K562 (cell line): ENCODE measurements at regions not wholly inside any gene's neighbourhood (a gene's known extent, or its start where the extent isn't known, plus 50 kb on each side); places are given as distances from the start of the nearest gene placed in this dataset.

Source experiments
- ATAC-seq: fragments of 200-7000 bp; cut with Tn5 transposase; 3 replicates; pipeline ENCODE4 v1.9.1; 2020; ENCODE audit warnings: moderate library complexity
- BruUV-seq: library from RNA; stranded (reverse); fragments of 400-500 nt; replicated peaks from 2 replicates; lab custom pipeline; 2021; lab: Mats Ljungman, UMichigan
- CTCF ChIA-PET: fragments of 300-600 bp; formaldehyde crosslinking; extraction: SDS; loops from one replicate; lab custom pipeline; 2021; ENCODE audit warnings: low intra/inter-chr PET ratio; lab: Yijun Ruan, JAX
- POLR2A ChIA-PET: fragments of 300-600, 350-650 bp; sonication (Branson Sonifier 250); formaldehyde crosslinking; extraction: SDS; loops from one replicate; lab custom pipeline; 2021; ENCODE audit warnings: antibody characterized with exemption, inconsistent platforms; lab: Yijun Ruan, JAX
- DNase-seq, 4 experiments: peaks; one replicate each; pipeline versions ENCODE4 v3.0.0 to v3.0.0-alpha.2; 2011 to 2018; ENCODE audit warnings: low spot score in 3 of 4, mixed read lengths in 3 of 4; ENCODE audit errors: extremely low read depth in 1 of 4
- FAIRE-seq: peaks from 2 replicates; lab custom pipeline; 2011; peaks lifted over from hg19 to GRCh38; lab: Jason Lieb, UNC
- H2AFZ ChIP-seq: 2 replicates; pipeline ENCODE4 v1.6.0; 2011; ENCODE audit warnings: low read depth, low read length, control low read depth, inconsistent platforms
- H3K27ac ChIP-seq: fragments of 200-600 bp; 3 replicates; pipeline ENCODE4 v1.8.0; 2011; ENCODE audit warnings: low read depth, mild to moderate bottlenecking, control low read depth, inconsistent platforms, low read length, moderate library complexity, mixed read lengths; ENCODE audit errors: extremely low read depth
- H3K27me3 ChIP-seq, 2 experiments: fragments of 300-600 bp in 1 of 2; 2 replicates in 1 of 2; 3 replicates in 1 of 2; pipeline versions ENCODE4 v1.6.0 to v1.8.0; 2011; ENCODE audit warnings: inconsistent platforms in 2 of 2, low read length in 2 of 2, mild to moderate bottlenecking in 1 of 2, mixed read lengths in 1 of 2, moderate library complexity in 1 of 2; ENCODE audit not compliant: control insufficient read depth in 2 of 2, insufficient read depth in 2 of 2
- H3K36me3 ChIP-seq: fragments of 300-600 bp; 3 replicates; pipeline ENCODE4 v1.8.0; 2011; ENCODE audit warnings: mild to moderate bottlenecking, low read length, inconsistent platforms; ENCODE audit not compliant: control insufficient read depth, insufficient read depth
- H3K4me1 ChIP-seq, 2 experiments: fragments of 200-600 bp in 1 of 2; replicated peaks in 1 of 2; 2 replicates in 1 of 2; 3 replicates in 1 of 2; pipeline versions ENCODE4 v1.5.1 to v1.8.0; 2011; ENCODE audit warnings: inconsistent platforms in 2 of 2, low read length in 2 of 2, mild to moderate bottlenecking in 1 of 2, mixed read lengths in 1 of 2, moderate library complexity in 1 of 2; ENCODE audit not compliant: control insufficient read depth in 2 of 2, insufficient read depth in 2 of 2
- H3K4me2 ChIP-seq: 2 replicates; pipeline ENCODE4 v1.6.1; 2011; ENCODE audit warnings: low read length, control low read depth, inconsistent platforms, mixed read lengths; ENCODE audit not compliant: insufficient read depth
- H3K4me3 ChIP-seq: fragments of 200-600 bp; sonication (generic), shearing (Covaris generic); 2 replicates; pipeline ENCODE4 v1.5.1; 2016; ENCODE audit warnings: control low read depth, inconsistent platforms
- H3K79me2 ChIP-seq: fragments of 200-600 bp; 3 replicates; pipeline ENCODE4 v1.8.0; 2011; ENCODE audit warnings: low read length, inconsistent platforms; ENCODE audit not compliant: control insufficient read depth, insufficient read depth
- H3K9ac ChIP-seq, 2 experiments: 2 replicates each; pipeline versions ENCODE4 v1.6.0 to v1.6.1; 2011; ENCODE audit warnings: low read depth in 2 of 2, low read length in 2 of 2, control low read depth in 1 of 2, inconsistent platforms in 1 of 2, mild to moderate bottlenecking in 1 of 2, mixed read lengths in 1 of 2; ENCODE audit not compliant: insufficient read depth in 1 of 2
- H3K9me1 ChIP-seq: one replicate; pipeline ENCODE4 v1.6.0; 2011; ENCODE audit warnings: inconsistent platforms, mild to moderate bottlenecking, low read length, moderate library complexity; ENCODE audit not compliant: control insufficient read depth, insufficient read depth
- H3K9me3 ChIP-seq: replicated peaks from 2 replicates; pipeline ENCODE4 v1.5.1; 2011; ENCODE audit warnings: low read depth, low read length, inconsistent platforms; ENCODE audit not compliant: control insufficient read depth, insufficient read depth
- H4K20me1 ChIP-seq: replicated peaks from 2 replicates; pipeline ENCODE4 v1.6.1; 2011; ENCODE audit warnings: low read length, inconsistent platforms, mixed read lengths; ENCODE audit not compliant: control insufficient read depth, insufficient read depth
- CREB5 ChIP-seq: fragments of 250-450 bp; sonication (Bioruptor Pico); IDR thresholded peaks from 2 replicates; pipeline ENCODE4 v1.5.0; 2020; ENCODE audit warnings: mild to moderate bottlenecking
- CTCF ChIP-seq, 3 experiments: IDR thresholded peaks in 2 of 3; conservative IDR thresholded peaks in 1 of 3; 2 replicates each; pipeline ENCODE4 v1.5.1; 2011 to 2012; ENCODE audit warnings: low read length in 3 of 3, mild to moderate bottlenecking in 3 of 3, control low read depth in 2 of 3, improper control_type of control experiment in 1 of 3, inconsistent platforms in 1 of 3, low read depth in 1 of 3, mixed read lengths in 1 of 3, moderate library complexity in 1 of 3; ENCODE audit not compliant: insufficient read depth in 2 of 3
- NFATC3 ChIP-seq: fragments of 450-650 bp; IDR thresholded peaks from 2 replicates; pipeline ENCODE4 v1.6.1; 2017; ENCODE audit warnings: mild to moderate bottlenecking
- PTTG1 ChIP-seq: fragments of 450-650 bp; IDR thresholded peaks from 2 replicates; pipeline ENCODE4 v1.6.1; 2016; ENCODE audit warnings: low read depth, mild to moderate bottlenecking, missing genetic modification characterization, missing compliant biosample characterization
- RAD21 ChIP-seq, 2 experiments: fragments of 250-450 bp in 1 of 2; fragments of 450-650 bp in 1 of 2; sonication (Bioruptor Pico) in 1 of 2; formaldehyde crosslinking in 1 of 2; IDR thresholded peaks in 1 of 2; conservative IDR thresholded peaks in 1 of 2; 2 replicates each; pipeline versions ENCODE4 v1.4.0 to v1.8.0; 2020 to 2022; ENCODE audit warnings: mild to moderate bottlenecking in 2 of 2, moderate library complexity in 1 of 2
- SMAD1 ChIP-seq: fragments of 150-350 bp; IDR thresholded peaks from 2 replicates; pipeline ENCODE4 v1.6.1; 2014; ENCODE audit warnings: low read length, low read depth; ENCODE audit not compliant: partially characterized antibody
- VEZF1 ChIP-seq: fragments of 200-800 bp; sonication (Bioruptor generic); IDR thresholded peaks from 2 replicates; pipeline ENCODE4 v1.6.1; 2017; ENCODE audit warnings: missing genetic modification characterization, missing compliant biosample characterization
- ZBTB17 ChIP-seq: fragments of 450-650 bp; formaldehyde crosslinking; IDR thresholded peaks from 2 replicates; pipeline ENCODE4 v1.4.0; 2020; ENCODE audit warnings: mild to moderate bottlenecking
- ZNF830 ChIP-seq: fragments of 250-450 bp; sonication (Bioruptor Pico); IDR thresholded peaks from 2 replicates; pipeline ENCODE4 v1.5.0; 2021; ENCODE audit warnings: mild to moderate bottlenecking
- WGBS: fragments of 100-300 bp; shearing (Covaris generic); methylation state at CpG from one replicate; pipeline ENCODE4 v1.1.6; 2016; ENCODE audit warnings: low coverage, mixed read lengths; ENCODE audit not compliant: insufficient coverage; ENCODE audit errors: missing lambda C conversion rate; 5-methylcytosine and 5-hydroxymethylcytosine counted together
- in situ Hi-C: fragments of 300-500 bp; cut with MboI; formaldehyde crosslinking; loops from 4 replicates; pipeline ENCODE4 v1.15.0; 2018; ENCODE audit warnings: inconsistent platforms, mixed read lengths
- intact Hi-C: fragments of 100-400 bp; cut with micrococcal nuclease; formaldehyde crosslinking; loops from 2 replicates; pipeline ENCODE4 v1.14.2; 2022

- TF ChIP-seq CREB5, result no peak
- TF ChIP-seq NFATC3, result no peak
- no peak for TF ChIP-seq SMAD1
- peak; percentile 29; the same call in 1 of the 2 replicates for TF ChIP-seq VEZF1 (CRISPR knock-in tag)
- no peak for TF ChIP-seq PTTG1 (tag)
- no peak for TF ChIP-seq ZNF830 (CRISPR knock-in tag)
- TF ChIP-seq, all 486 proteins: peak for 1
These were observed 199.2 kb downstream of the MN1 start (continued) for GRCh38 chr22:27602390-27602789.

- no peak overlapping the region for H3K9ac ChIP-seq
- POLR2A ChIA-PET, result no interaction called here
- FAIRE-seq (no peak), DNase-seq (no peak), ATAC-seq (no peak)
- H3K9me3 ChIP-seq, result no peaks in the 10 kb centered on the region
- no peaks in the 10 kb centered on the region for H3K36me3 ChIP-seq
- H3K9me1 ChIP-seq, result peaks cover 5% of the 10 kb centered on the region
- peaks cover 0 to 5% of the 10 kb centered on the region in 2 experiments; a peak in 3 of 5 replicates for H3K4me1 ChIP-seq
- BruUV-seq, result no TSS peak
- H3K4me2 ChIP-seq, result no peak overlapping the region
- H3K27ac ChIP-seq, result no peak overlapping the region
- H2AFZ ChIP-seq, result no peak overlapping the region
- in situ Hi-C loops, result no loop called here
- peaks cover 0 to 20% of the 10 kb centered on the region in 2 experiments; a peak in 2 of 5 replicates for H3K27me3 ChIP-seq
- 0 out of 2 replicates have a peak, but pooled peaks cover 5% of the 10 kb centered on the region for H4K20me1 ChIP-seq
- CTCF ChIA-PET, result no interaction called here
- no peaks in the 10 kb centered on the region for H3K79me2 ChIP-seq
- intact Hi-C loops, result loop anchor here (5.0 kb wide), 1 partner anchor 199 kb away; the partner anchor contains the start of gene MN1
- 0% methylated on average over 10 of the region's 11 CpGs for WGBS
- no peak overlapping the region for H3K4me3 ChIP-seq
- TF ChIP-seq CTCF (IDR thresholded peaks at IDR 0.05 in 2 of 3, conservative IDR thresholded peaks at IDR 0.05 in 1 of 3; ENCODE audit: insufficient read depth in 2 of 3, low read depth in 1 of 3, low read length in 3 of 3), result peak in 2 of 3 experiments; percentile 6 to 34; a peak in 3 of 6 replicates
- TF ChIP-seq ZBTB17 (CRISPR knock-in tag), result no peak
- TF ChIP-seq RAD21 (CRISPR knock-in tag; conservative IDR thresholded peaks at IDR 0.05 in 1 of 2, IDR thresholded peaks at IDR 0.05 in 1 of 2), result peak in 1 of 2 experiments; percentile 40; a peak in 1 of 4 replicates
These were observed 198.3 kb downstream of the MN1 start for GRCh38 chr22:27603111-27603799.
